Dendritic cell treated with granulocyte-macrophage colony-stimulating factor and Interleukin-4, amounts not matched to agents 40 ng/mL and 50 ng/mL, for 4 days (primary cell): ENCODE measurements at regions not wholly inside any gene's neighbourhood (a gene's known extent, or its start where the extent isn't known, plus 50 kb on each side); places are given as distances from the start of the nearest gene placed in this dataset.

Source experiments
- H3K27ac Mint-ChIP-seq: one replicate; pipeline ENCODE4 v1.8.0; 2022; ENCODE audit warnings: mild to moderate bottlenecking, mixed read lengths
- H3K27me3 Mint-ChIP-seq: one replicate; pipeline ENCODE4 v1.8.0; 2022; ENCODE audit warnings: mild to moderate bottlenecking, mixed read lengths
- H3K36me3 Mint-ChIP-seq: one replicate; pipeline ENCODE4 v1.8.0; 2022; ENCODE audit warnings: low read depth, mixed read lengths
- H3K4me1 Mint-ChIP-seq: one replicate; pipeline ENCODE4 v1.8.0; 2022; ENCODE audit warnings: low read depth, mixed read lengths
- H3K4me3 Mint-ChIP-seq: one replicate; pipeline ENCODE4 v1.8.0; 2022; ENCODE audit warnings: mild to moderate bottlenecking, moderate library complexity, mixed read lengths
- H3K9me3 Mint-ChIP-seq: one replicate; pipeline ENCODE4 v1.8.0; 2022; ENCODE audit warnings: mixed read lengths
- intact Hi-C: fragments of 100-400 bp; cut with micrococcal nuclease; formaldehyde crosslinking; loops from one replicate; pipeline ENCODE4 v1.15.0; 2022

DNA sequence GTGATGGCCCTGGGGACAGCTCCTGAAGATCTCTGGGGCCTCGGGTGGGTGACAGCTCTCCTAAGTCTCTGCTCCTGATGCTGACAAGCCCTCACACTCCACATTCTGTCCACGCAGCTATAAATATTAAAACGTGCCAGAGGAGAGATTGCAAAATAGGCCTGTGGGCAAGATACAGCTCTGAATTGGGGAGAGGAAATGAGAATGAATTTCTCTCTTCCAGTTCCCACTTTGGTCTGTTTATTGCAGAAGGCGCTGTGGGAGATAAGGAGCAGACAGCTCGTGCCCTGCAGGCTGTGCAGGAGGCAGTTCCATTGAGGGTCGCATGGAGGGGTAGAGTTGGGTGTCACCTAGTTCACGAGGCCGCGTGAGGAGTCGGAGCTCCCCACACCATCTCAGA is 87.5 kb upstream of the SDK2 start:
- intact Hi-C loops, result no loop called here
- no peak overlapping the region for H3K4me3 Mint-ChIP-seq
- H3K27ac Mint-ChIP-seq, result peak overlapping the region; percentile 56
- H3K9me3 Mint-ChIP-seq, result peaks cover 25% of the 10 kb centered on the region
- H3K4me1 Mint-ChIP-seq, result peaks cover 82% of the 10 kb centered on the region
- H3K27me3 Mint-ChIP-seq, result peaks cover 17% of the 10 kb centered on the region
- H3K36me3 Mint-ChIP-seq, result peaks cover 13% of the 10 kb centered on the region

DNA sequence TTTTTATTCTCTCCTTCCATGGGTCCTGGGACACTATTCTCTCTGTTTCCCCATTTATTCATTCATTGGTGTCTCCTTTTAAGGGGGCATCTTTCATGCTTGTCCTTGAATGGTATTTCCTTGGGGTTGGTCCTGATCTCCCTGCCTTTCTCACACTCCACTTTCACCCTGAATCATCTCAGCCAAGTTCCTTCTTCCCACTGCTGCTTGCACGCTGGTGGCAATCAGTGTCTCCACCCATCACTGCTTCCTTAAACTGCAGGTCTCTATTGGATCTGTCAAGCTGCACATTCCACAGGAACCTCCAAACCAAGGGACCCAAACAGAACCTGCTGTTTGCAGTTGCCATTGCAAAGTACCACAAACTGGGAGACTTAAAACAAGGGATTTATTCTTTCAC is 89.3 kb upstream of the SDK2 start:
- H3K36me3 Mint-ChIP-seq, result peaks cover 13% of the 10 kb centered on the region
- peaks cover 25% of the 10 kb centered on the region for H3K9me3 Mint-ChIP-seq
- peaks cover 16% of the 10 kb centered on the region for H3K27me3 Mint-ChIP-seq
- peak overlapping the region; percentile 56 for H3K27ac Mint-ChIP-seq
- peak overlapping the region; percentile 27 for H3K4me3 Mint-ChIP-seq
- intact Hi-C loops, result no loop called here
- H3K4me1 Mint-ChIP-seq, result peaks cover 95% of the 10 kb centered on the region

DNA sequence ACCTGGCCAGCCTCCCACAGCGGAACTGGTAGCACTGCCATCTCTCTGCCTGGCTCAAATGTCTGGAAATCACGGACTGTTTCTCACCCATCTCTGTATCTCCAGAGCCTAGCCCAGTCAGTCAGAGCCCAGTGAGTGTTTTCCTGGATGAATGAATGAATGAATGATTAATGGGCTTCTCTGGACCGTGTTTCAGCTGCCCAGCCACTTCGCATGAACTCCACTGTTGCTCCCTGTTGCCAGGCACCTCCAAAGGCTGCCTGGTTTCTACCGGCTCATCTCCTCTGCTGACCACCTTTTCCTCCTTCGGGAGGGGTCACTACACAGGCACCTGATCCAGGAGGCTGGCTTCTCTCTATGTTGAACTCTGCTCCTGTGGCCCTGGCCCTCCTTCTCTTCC is 91.0 kb upstream of the SDK2 start:
- Mint-ChIP-seq H3K27ac (no peak overlapping the region), H3K36me3 (peaks cover 5% of the 10 kb centered on the region), H3K4me1 (peaks cover 100% of the 10 kb centered on the region), H3K4me3 (no peak overlapping the region), H3K27me3 (peaks cover 16% of the 10 kb centered on the region), H3K9me3 (peaks cover 11% of the 10 kb centered on the region)
- intact Hi-C loops, result no loop called here

DNA sequence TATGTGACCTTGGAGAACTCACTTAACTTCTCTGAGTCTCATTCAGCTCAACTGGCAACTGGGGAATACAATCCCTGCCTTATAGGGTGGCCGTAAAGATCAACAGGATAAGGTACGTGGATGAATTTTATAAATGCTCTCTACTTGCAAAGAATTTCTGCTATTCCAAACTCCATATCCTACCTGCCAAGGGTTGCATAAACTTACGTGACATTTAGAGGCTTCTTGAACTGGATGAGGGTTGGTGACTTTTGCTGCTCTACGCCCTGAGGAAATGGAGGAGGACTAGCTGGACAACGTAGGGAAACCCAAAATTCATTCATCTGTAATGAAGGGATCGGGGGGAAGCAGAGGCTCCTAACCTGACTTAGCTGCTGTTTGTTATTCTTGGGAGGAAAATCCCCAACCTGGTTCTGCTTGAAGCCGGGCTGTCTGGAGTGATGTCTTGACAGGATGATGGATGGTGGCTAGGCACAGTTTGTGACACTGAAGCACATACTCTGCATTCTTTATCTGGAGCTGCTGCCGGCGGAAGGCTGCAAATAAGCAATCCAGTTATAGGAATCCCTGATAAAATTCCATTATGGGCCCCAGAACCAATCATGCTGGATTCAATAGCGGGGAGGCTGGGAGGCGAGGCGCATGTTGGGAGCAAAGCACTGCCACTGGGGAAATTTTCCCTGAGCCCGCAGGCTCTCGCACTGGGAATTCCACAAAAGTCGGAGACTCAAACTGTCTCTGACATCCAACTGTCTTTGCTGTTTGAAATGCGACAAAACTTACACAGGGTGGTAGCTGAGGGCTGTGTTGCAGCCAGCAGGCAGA is 94.7 kb upstream of the SDK2 start:
- Mint-ChIP-seq H3K4me3 (no peak overlapping the region), H3K36me3 (no peaks in the 10 kb centered on the region), H3K4me1 (peaks cover 100% of the 10 kb centered on the region), H3K27me3 (peaks cover 16% of the 10 kb centered on the region), H3K27ac (no peak overlapping the region), H3K9me3 (no peaks in the 10 kb centered on the region)
- intact Hi-C loops, result no loop called here

DNA sequence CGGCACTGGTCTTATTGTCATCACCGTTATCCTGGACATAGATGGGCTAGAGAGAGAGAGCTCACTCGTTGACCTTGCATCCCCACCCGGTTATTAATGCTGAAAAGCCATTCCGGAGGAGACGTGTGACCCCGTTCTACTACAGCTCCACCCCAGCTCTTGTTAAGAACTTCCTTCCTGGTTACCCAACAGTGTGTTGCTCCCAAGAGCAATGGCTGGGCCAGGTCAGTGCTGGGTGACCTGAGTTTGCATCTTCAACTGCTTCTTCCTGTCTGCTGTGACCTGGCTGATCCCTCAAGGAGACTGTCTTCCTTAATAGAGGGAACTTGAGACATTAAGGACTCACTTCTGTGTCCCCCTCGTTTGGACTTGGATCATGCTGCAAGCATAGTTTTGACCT is 96.1 kb upstream of the SDK2 start:
- intact Hi-C loops, result no loop called here
- Mint-ChIP-seq H3K9me3 (no peaks in the 10 kb centered on the region), H3K27ac (peak overlapping the region; percentile 74), H3K27me3 (peaks cover 15% of the 10 kb centered on the region), H3K4me1 (peaks cover 98% of the 10 kb centered on the region), H3K4me3 (no peak overlapping the region), H3K36me3 (no peaks in the 10 kb centered on the region)

DNA sequence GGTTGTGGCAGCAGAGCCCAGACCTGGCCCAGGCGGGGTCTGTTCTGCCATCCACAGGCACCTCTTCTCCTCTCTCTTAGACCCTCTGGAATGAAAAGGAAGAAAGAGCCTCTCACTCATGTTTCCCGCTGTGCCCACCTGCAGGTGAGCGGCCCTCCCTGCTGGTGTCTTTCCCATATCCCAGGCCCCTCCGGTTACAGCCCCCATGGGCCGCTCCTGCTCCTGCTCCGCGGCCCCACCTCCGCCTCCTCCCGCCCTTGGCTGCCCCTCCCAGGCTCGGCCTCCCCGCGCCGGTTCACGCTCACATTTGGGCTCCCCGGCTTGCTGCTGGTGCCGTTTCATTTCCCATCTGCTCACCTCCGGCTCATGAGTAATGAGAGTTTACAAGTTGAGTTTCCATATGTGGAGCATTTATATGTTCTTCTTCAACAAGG is 98.7 kb upstream of the SDK2 start:
- Mint-ChIP-seq H3K36me3 (no peaks in the 10 kb centered on the region), H3K4me1 (peaks cover 90% of the 10 kb centered on the region), H3K9me3 (no peaks in the 10 kb centered on the region)

DNA sequence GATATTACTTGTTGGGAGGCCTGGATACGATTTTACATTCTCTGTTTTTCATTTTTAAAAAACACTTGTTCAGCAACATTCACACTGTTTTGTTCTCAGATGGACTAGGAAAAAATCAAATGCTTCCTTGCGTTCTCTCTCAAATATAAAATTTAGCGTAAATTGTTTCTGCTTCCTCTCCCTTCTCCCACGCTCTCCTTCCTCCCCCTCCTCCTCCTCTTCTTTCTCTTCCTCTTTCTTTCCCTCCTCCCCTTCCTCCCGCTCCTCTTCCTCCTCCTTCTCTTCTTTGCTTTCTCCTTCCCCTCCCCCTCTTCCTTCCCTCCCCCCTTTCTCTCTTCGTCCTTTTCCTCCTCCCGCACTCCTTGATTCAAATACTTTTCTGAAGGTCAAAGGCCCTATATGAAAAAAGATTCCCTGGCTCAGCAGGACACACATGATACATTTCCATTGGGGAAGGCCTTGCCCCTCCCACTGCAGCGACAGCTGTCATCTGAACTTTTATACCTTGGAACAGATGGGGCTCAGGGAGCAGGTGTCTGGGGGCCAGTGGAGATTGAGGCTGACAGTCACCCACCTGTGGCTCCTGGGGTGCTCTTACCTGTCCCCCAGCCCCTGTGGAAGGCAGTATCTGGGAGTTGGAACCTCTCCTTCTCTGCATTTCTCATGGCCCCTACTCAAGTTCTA is 99.4 kb upstream of the SDK2 start:
- Mint-ChIP-seq H3K4me1 (peaks cover 83% of the 10 kb centered on the region), H3K9me3 (no peaks in the 10 kb centered on the region), H3K27ac (peak overlapping the region; percentile 74), H3K36me3 (no peaks in the 10 kb centered on the region), H3K4me3 (no peak overlapping the region), H3K27me3 (peaks cover 24% of the 10 kb centered on the region)
- intact Hi-C loops, result no loop called here

More for the DNA sequence above, 98.7 kb upstream of the SDK2 start:
- Mint-ChIP-seq H3K27ac (peak overlapping the region; percentile 74), H3K4me3 (no peak overlapping the region), H3K27me3 (peaks cover 24% of the 10 kb centered on the region)
- intact Hi-C loops, result no loop called here

DNA sequence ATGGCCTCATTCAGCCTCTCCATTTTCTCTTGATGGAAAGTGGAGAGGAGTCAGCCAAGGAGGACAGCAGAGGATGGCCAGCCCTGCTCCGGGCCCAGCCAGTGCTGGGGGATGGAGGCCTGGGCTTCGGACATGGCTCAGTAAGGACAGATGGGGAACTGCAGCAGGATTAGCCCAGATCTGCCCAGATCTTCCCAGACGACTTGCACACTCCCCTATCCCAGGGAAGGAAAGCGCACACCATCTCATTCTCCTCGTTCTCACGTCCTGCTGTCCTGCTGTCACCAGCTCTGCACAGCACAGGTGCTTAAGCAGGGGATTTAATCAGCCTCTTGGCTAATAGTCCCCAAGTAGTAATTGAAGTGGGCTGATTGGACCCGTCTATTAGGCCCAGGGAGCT is 100.2 kb upstream of the SDK2 start:
- Mint-ChIP-seq H3K27ac (peak overlapping the region; percentile 74), H3K4me3 (no peak overlapping the region), H3K27me3 (peaks cover 21% of the 10 kb centered on the region), H3K4me1 (peaks cover 76% of the 10 kb centered on the region), H3K36me3 (no peaks in the 10 kb centered on the region), H3K9me3 (no peaks in the 10 kb centered on the region)
- intact Hi-C loops, result no loop called here

DNA sequence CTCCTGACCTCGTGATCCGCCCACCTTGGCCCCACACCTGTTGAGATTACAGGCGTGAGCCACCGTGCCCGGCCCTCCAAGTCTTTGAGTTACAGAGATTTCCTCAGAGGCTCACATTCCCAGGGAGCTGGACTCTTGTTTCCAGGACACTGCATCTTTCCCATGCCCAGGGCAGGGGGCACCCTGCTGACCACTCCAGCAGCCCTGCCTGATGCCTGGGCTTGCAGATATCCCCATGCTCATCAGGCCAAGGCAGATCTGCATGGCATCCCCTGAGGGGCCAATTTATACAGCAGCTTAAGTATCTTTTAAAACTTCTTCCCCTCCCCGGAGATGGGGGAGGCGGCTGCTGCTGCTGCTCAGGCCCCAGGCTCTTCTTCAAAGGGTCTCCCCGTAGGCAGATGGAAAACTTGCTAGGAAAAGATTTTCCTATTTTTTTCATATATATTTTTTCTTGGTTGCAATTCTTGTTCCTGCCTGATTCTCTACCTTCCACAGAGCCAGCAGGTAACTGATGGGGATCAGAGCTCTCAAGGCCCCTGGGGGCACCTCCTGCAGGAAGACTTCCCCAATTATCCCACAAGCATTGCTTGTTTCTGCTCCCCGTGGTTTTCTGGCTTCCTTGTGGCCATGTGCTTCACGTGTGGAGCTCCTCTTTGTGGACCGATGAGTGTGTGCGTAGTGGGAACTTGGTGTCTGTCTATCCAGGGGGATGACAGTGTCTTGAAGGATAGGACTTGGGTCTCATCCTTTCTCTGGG is 102.2 kb upstream of the SDK2 start:
- Mint-ChIP-seq H3K4me1 (peaks cover 55% of the 10 kb centered on the region), H3K4me3 (no peak overlapping the region)

DNA sequence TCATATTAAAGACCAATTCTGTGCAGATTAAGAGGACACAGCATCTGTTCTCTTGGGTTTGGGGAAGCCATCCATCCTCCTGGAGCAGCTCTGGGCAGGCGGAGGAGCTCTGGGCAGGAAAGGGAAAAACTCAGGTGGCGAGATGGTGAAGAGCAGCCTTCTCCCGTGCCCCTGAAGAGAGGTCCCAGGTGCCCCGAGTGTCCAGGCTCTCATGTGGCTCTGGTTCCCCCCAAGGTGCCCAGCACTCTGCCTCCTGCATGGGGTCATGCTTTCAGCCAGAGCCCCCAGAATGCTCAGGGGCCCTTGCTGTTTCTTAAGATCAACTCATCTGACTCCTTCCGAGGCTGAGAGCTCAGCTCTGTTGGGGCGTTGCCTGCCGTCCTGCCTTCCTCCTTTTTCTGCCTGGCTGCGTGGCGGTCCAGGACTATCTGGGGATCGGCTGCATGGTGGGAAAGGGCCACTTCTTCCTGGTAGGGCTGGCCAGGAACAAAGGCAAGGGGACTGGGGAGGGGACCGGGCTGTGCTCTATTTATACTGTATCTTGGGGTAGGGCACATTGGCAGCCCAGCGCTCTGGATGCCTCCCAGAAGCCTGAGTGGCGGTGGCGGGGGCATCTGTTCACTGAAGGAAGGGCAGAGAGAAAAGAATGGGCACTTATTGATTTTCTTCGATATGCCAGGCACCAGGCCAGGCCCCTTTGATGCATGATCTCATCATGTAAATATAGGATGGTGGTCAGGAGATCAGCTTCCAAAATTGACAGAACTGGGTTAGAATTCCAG is 103.2 kb upstream of the SDK2 start:
- Mint-ChIP-seq H3K9me3 (no peaks in the 10 kb centered on the region), H3K4me3 (no peak overlapping the region), H3K27me3 (peaks cover 27% of the 10 kb centered on the region), H3K27ac (no peak overlapping the region), H3K36me3 (no peaks in the 10 kb centered on the region), H3K4me1 (peaks cover 46% of the 10 kb centered on the region)
- intact Hi-C loops, result no loop called here

More for the DNA sequence above, 102.2 kb upstream of the SDK2 start:
- H3K27ac Mint-ChIP-seq, result no peak overlapping the region
- intact Hi-C loops, result no loop called here
- H3K27me3 Mint-ChIP-seq, result peaks cover 27% of the 10 kb centered on the region
- H3K36me3 Mint-ChIP-seq, result no peaks in the 10 kb centered on the region
- H3K9me3 Mint-ChIP-seq, result no peaks in the 10 kb centered on the region

DNA sequence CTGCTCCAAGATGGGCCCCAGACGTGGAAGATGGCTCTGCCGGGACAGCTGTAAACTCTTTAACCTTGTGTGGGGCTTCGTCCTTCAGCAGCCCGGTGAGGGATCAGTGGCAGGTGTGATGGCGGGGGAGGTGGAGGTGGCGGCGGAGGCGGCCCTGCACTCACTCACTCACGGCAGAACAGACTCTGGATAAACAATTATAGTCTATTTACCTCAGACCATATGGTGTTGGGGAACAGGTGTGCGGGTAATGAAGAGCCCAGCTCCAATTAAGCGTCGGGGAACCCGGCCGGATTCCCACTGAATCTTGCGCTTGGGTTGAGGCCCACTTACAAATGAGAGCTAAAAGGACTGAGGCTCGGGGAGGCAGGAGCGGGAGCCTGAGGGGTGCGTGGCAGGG is 104.3 kb upstream of the SDK2 start:
- H3K36me3 Mint-ChIP-seq, result no peaks in the 10 kb centered on the region
- peaks cover 29% of the 10 kb centered on the region for H3K27me3 Mint-ChIP-seq
- intact Hi-C loops, result no loop called here
- no peaks in the 10 kb centered on the region for H3K9me3 Mint-ChIP-seq
- no peak overlapping the region for H3K27ac Mint-ChIP-seq
- no peak overlapping the region for H3K4me3 Mint-ChIP-seq
- peaks cover 35% of the 10 kb centered on the region for H3K4me1 Mint-ChIP-seq

DNA sequence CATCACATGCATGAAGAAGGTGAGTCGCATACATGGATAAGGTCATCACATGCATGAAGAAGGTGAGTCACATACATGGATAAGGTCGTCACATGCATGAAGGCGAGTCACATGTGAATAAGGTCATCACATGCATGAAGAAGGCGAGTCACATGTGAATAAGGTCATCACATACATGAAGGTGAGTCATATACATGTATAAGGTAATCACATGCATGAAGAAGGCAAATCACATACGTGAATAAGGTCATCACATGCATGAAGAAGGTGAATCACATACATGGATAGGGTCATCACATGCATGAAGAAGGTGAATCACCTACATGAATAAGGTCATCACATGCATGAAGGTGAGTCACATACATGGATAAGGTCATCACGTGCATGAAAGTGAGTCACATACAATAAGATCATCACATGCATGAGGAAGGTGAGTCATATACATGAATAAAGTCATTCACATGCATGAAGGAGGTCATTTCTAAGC is 105.1 kb upstream of the SDK2 start:
- no peaks in the 10 kb centered on the region for H3K9me3 Mint-ChIP-seq
- intact Hi-C loops, result no loop called here
- H3K4me3 Mint-ChIP-seq, result no peak overlapping the region
- H3K4me1 Mint-ChIP-seq, result peaks cover 34% of the 10 kb centered on the region
- H3K27me3 Mint-ChIP-seq, result peaks cover 32% of the 10 kb centered on the region
- H3K36me3 Mint-ChIP-seq, result no peaks in the 10 kb centered on the region
- H3K27ac Mint-ChIP-seq, result no peak overlapping the region

DNA sequence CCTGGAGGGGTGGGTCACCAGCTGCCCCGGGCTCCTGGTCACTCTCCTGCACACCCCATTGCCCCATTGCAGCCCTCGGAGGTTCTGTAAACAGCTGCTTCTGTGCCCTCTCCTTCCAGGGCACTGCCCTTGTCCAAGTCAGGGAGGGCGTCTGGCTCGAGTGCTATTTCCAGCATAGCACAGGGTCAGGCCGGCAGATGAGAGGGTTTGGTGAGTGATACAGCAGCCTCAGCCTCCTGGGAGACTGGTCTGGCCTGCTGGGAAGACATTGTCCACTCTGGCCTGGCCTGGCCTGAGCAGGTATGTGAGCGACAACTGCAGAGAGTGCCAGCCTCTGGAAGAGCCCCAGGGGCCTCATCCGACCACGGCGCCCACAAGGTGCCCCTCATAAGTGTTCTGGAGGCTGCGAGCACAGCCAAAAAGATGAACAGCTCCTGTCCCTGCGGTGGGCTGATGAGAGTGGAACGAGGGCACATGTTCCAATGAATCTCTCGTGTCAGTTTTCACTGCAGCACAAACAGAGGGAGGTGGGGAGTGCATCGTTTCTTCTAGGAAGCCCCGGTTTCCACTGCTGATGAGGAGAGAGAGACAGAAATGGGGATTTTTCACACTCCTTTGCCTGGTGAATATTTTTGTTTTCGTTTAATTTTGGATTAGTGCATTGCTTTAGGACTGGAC is 105.8 kb upstream of the SDK2 start:
- Mint-ChIP-seq H3K27ac (no peak overlapping the region), H3K4me3 (no peak overlapping the region), H3K27me3 (peaks cover 34% of the 10 kb centered on the region), H3K4me1 (peaks cover 31% of the 10 kb centered on the region), H3K9me3 (no peaks in the 10 kb centered on the region), H3K36me3 (no peaks in the 10 kb centered on the region)
- intact Hi-C loops, result no loop called here
